GM18520 (cell line): ENCODE measurements at regions not wholly inside any gene's neighbourhood (a gene's known extent, or its start where the extent isn't known, plus 50 kb on each side); places are given as distances from the start of the nearest gene placed in this dataset.
"Not testable (repeated sequence)": the region's sequence is repeated elsewhere in the genome, so short reads cannot be mapped to it uniquely, and the experiment has no call there.

Experiments used
- ATAC-seq: cut with Tn5 transposase; IDR thresholded peaks from one replicate; pipeline ENCODE4 v1.9.1; 2021; ENCODE audit not compliant: unreplicated experiment

GRCh38 chr1:148386617-148387016, 96.5 kb downstream of the PPIAL4G start:
- no peak for ATAC-seq

DNA sequence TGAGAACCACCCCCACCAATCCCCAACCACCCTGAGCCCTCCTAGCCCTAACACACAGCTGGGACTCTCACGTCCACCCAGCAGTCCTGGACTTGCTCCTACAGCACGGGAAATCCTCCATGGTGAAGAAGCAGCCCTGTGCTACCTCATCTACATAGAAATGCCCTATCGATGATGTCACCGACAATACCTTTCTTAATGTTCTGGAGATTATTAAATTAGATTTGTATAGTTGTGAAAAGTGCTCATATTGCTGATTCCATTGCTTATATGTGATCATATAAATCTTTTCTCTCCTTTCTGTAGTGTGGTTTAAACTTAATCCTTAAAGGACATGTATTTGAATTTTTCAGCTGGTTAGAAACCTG, 97.1 kb downstream of the PPIAL4G start:
- ATAC-seq: not testable (repeated sequence)

DNA sequence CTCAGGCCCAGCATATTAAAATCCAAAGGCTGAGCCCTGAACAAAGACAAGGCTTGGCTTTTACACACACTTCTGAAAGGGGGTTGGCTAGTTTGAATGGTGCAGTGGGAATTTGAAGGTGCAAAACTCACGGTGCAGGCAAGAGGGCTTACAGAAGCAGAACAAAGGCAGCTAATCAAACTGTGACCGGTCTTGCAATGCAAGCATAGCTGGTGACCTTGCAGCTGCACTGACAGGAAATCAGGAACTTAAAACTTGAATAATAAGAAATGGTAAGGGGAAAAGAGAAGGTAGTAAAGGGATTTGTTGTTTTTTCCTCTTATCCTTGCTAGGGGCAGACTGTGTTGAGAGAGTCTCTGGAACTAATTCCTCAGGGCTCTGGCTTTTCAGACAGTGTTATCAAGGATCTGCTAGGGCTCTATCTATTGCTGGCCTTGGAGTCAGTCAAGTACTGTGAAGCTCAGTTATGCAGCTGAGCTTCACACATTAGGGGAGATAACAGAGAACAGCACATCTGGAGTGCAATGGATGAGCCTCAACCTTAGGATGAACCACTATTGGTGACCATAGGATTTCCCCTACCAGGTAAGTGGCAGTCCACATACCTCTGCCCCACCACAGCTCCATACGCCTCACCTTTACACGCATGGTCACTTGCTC, 97.6 kb downstream of the PPIAL4G start:
- no peak for ATAC-seq

DNA sequence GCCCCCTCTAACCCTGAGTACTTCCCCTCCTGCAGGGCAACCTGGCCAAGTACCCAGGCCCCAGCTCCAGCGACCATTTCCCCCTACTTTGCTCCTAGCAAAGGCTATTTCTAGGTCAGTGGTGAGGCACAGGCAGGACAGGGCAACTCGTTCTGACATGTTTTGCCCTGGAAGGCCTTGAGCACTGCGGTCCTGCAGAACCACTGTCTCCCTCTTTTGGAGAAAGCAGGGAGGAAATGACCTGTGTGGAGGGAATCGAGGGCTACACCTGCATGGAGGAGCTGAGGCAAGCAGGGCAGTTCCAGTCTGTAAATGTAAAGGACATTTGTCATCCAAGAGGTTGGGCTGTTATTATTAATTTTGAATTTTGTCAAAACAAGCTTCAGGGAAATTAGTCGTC, 99.1 kb downstream of the PPIAL4G start:
- ATAC-seq: no peak

DNA sequence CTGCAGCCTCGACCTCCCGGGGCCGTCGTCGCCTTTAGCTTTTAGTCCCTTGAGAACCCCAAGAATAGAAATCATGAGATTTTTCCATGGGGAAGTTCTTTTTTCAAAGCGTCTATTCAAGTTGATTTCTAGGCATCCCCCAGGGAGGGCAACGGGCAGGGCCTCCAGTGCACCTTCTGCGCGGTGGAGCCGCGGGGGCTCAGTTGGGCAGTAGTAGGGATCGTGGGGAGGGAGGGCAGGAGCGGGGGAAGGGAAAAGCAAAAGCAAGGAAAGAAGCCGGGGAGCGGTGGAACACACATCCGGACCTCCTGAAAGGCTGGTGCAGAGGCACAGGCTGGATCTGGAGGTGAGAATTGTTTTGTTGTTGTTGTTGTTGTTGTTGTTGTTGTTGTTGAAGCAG, 103.4 kb downstream of the PPIAL4G start:
- no peak for ATAC-seq

DNA sequence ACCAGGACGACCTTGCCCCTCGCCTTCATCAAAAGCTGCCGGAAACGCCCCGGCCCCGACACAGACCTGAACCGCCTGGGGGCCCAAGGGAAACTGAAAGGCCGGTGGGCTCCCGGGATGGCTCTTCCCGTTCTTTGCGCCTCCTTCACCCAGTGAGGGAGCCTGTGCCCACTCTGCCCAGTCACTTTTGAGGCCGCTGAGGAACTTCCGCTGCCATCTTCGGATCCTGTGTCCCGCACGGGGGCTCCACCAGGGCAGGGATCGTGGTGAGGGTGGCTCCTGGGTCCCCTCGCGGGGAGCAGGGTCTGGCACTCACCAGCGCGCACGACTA, 104.0 kb downstream of the PPIAL4G start:
- no peak for ATAC-seq

GRCh38 chr1:148377992-148378391, 105.1 kb downstream of the PPIAL4G start:
- ATAC-seq: not testable (repeated sequence)

DNA sequence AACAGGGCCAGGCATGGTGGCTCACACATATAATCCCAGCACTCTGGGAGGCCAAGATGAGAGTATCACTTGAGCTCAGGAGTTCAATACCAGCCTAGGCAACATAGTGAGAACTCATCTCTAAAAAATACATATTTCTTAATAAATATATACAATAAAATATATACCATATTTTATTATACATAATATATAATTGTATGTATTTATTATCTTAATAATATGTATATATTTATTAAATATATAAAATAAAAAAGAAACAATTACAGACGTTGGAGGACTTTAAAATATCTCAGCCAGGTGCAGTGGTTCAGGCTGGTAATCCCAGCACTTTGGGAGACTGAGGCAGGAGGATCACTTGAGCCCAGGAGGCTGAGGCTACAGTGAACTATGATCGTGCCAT, 106.1 kb downstream of the PPIAL4G start:
- not testable (repeated sequence) for ATAC-seq

GRCh38 chr1:148374101-148374500, 109.0 kb downstream of the PPIAL4G start:
- ATAC-seq: no peak

DNA sequence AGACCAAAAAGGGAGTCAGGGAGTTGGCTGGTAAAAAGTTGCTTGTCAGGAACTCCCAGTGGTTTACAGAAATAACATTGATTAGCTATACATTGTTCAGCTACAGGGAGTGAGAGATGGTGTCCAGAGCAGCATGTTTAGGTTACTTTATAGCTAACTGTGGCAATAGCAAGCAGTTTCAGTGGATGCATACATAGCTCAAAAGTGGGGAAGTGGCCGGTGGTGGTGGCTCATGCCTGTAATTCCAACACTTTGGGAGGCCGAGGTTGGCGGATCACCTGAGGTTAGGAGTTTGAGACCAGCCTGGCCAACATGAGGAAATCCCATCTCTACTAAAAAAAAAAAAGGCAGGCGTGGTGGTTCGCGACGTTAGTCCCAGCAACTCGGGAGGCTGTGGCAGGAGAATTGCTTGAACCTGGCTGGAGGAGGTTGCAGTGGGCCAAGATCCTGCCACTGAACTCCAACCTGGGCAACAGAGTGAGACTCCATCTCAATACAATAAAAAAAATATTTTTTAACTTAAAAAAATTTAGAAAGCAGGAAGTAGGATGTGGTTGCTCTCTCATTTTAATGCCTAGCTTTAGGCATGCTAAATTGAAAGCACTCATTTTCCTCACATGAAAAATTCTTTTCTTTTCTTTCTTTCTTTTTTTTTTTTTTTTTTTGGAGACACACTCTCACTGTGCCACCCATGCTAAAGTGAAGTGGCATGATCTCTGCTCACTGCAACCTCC, 109.7 kb downstream of the PPIAL4G start:
- no peak for ATAC-seq

GRCh38 chr1:148372731-148373130, 110.4 kb downstream of the PPIAL4G start:
- ATAC-seq: no peak

GRCh38 chr1:148372051-148372726, 110.9 kb downstream of the PPIAL4G start:
- ATAC-seq: not testable (repeated sequence)

- not testable (repeated sequence) for ATAC-seq
Observed at GRCh38 chr1:148371551-148371994, 111.5 kb downstream of the PPIAL4G start.

GRCh38 chr1:148370661-148371060, 112.4 kb downstream of the PPIAL4G start:
- not testable (repeated sequence) for ATAC-seq

DNA sequence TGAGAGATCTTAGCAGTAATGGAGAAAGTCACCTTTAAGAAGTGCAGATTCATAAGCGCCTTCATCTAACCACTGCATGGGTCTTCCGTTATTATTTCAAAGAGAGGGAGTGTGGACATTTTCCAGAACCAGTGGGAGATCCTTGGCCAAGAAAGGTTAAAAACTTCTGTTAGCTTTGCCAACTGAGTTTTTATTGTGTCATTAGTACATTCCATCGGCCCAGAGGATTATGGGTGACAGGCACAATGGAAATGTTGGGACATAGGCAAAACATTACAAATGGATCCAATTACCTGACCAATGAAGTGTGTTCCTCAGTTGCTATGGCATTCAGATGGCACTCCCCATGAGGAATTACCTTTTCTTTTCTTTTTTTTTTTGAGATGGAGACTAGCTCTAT, 115.5 kb downstream of the PPIAL4G start:
- no peak for ATAC-seq

GRCh38 chr1:148366136-148366753, 116.9 kb downstream of the PPIAL4G start:
- not testable (repeated sequence) for ATAC-seq

DNA sequence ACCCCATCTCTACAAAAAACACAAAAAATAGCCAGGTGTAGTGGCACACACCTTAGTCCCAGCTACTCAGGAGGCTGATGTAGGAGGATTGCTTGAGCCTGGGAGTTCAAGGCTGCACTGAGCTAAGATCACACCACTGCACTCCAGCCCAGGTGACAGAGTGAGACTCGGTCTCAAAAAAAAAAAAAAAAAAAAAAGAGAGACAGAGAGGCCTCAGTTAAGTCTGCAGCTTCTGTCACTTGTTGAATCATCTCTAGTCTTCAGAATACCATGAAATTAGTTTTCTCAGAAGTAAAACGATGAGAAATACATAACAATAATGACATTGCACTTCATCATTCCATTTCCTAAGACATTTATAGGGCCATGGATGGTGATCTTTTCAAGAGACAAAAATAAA, 118.0 kb downstream of the PPIAL4G start:
- not testable (repeated sequence) for ATAC-seq

GRCh38 chr1:148363979-148364378, 119.1 kb downstream of the PPIAL4G start:
- not testable (repeated sequence) for ATAC-seq

GRCh38 chr1:148363439-148363810, 119.7 kb downstream of the PPIAL4G start:
- no peak for ATAC-seq

GRCh38 chr1:148362626-148363438, 120.3 kb downstream of the PPIAL4G start:
- no peak for ATAC-seq

DNA sequence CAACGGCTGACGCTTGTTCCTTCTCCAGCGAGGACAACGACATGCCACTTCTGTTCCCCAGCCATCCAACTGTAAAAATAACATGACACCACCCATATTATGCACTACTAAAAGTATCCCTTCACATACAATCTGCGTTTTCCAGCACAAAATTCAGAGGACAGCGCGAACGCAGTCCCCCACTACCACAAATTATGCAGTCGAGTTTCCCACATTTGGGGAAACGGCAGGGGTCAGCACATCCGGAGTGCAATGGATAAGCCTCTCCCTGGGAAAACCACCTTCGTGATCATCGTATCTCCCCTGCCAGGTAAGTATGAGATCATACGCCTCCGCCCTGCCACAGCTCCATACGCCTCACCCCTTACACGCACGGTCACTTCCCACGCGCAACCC, 120.9 kb downstream of the PPIAL4G start:
- no peak for ATAC-seq
